Ovary (tissue), 7 donors: ENCODE measurements at regions not wholly inside any gene's neighbourhood (a gene's known extent, or its start where the extent isn't known, plus 50 kb on each side); places are given as distances from the start of the nearest gene placed in this dataset.
A peak's percentile ranks its signal among the peaks of the same experiment; 100 is the strongest.

Experiments
- DNase-seq, 5 donors: peaks; one replicate each; pipeline ENCODE4 v3.0.0-alpha.2; 2019 to 2020
- H3K27ac ChIP-seq, 2 donors: fragments of 200-600 bp; one replicate each; pipeline versions ENCODE4 v1.5.1 to v1.8.0; 2019 to 2022
- H3K27me3 ChIP-seq: fragments of 200-600 bp; one replicate; pipeline ENCODE4 v1.8.0; 2022
- H3K36me3 ChIP-seq: fragments of 200-600 bp; sonication (generic); one replicate; pipeline ENCODE4 v1.5.1; 2019
- H3K4me1 ChIP-seq: one replicate; pipeline ENCODE4 v1.8.1; 2013; ENCODE audit warnings: mild to moderate bottlenecking, moderate library complexity; ENCODE audit not compliant: insufficient read depth
- H3K4me3 ChIP-seq: fragments of 200-600 bp; sonication (generic); one replicate; pipeline ENCODE4 v1.5.1; 2017
- H3K9me3 ChIP-seq, 2 donors: fragments of 200-600 bp in 1 of 2; sonication (generic) in 1 of 2; one replicate each; pipeline versions ENCODE4 v1.5.1 to v1.8.1; 2013 to 2019; ENCODE audit warnings: mild to moderate bottlenecking in 1 of 2, moderate library complexity in 1 of 2
- EP300 ChIP-seq: sonication (generic); formaldehyde crosslinking; IDR thresholded peaks from one replicate; pipeline ENCODE4 v1.6.1; 2017; ENCODE audit warnings: antibody characterized with exemption
- POLR2A ChIP-seq: fragments of 450-650 bp; IDR thresholded peaks from one replicate; pipeline ENCODE4 v1.6.1; 2017; ENCODE audit warnings: antibody characterized with exemption, mild to moderate bottlenecking, moderate library complexity
- WGBS, 3 donors: extraction: QIAGEN DNeasy Blood & Tissue Kit in 1 of 3; methylation state at CpG; one replicate each; pipeline versions ENCODE4 v1.1.5 to v1.1.7; 2013 to 2017; 5-methylcytosine and 5-hydroxymethylcytosine counted together
- intact Hi-C, 4 donors: fragments of 100-400 bp; cut with DNase I; formaldehyde crosslinking; loops; one replicate each; pipeline versions ENCODE4 v1.11.0 to v1.15.1; 2022 to 2023
- TF ChIP-seq, protein P1 (sequence below), 3 donors: fragments of 450-650 bp in 2 of 3; fragments of 200-600 bp in 1 of 3; IDR thresholded peaks; one replicate each; pipeline versions ENCODE4 v1.5.1 to v1.8.0; 2016 to 2022; ENCODE audit warnings: antibody characterized with exemption in 3 of 3, mild to moderate bottlenecking in 1 of 3
- donor health status: DM: no; HTN: no; CAD: no; lungs with moderate emphysema.
- donor health status: DM: no; HTN: no; CAD: no.
- donor health status: Bipolar disorder and iron deficiency.
- donor health status: DM: no; HTN: no; CAD: no.
- donor health status: DM: yes; HTN: yes; CAD: no.

DNA sequence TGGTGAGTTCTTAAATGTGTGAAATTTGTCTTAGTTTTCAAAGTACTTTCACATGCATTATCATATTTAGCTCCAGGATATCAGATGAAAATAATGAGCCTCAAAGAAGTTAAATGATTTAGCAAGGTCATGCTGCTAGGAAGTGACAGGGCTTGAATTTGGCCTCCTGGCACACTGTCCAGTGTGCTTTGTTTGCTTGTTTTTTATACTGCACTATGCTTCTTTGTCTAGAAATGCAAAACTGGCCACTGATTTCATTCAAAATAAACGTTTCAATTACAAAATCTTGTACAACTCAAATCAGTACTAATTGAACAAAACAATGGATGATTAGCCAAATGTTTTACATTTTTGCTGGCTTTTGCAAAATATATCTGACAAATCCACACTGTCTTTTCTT is 583.3 kb upstream of the CBLB start:
- WGBS, 3 donors = 0 to 2% (median 0%) methylated on average over 1 of the region's 1 CpG
- DNase-seq = no peak
- Histone ChIP-seq H3K4me3 (no peak overlapping the region), H3K27me3 (no peaks in the 10 kb centered on the region), H3K27ac (no peak overlapping the region), H3K4me1 (peaks cover 1% of the 10 kb centered on the region), H3K9me3 (no peaks in the 10 kb centered on the region), H3K36me3 (no peaks in the 10 kb centered on the region)
- TF ChIP-seq, protein P1, sequence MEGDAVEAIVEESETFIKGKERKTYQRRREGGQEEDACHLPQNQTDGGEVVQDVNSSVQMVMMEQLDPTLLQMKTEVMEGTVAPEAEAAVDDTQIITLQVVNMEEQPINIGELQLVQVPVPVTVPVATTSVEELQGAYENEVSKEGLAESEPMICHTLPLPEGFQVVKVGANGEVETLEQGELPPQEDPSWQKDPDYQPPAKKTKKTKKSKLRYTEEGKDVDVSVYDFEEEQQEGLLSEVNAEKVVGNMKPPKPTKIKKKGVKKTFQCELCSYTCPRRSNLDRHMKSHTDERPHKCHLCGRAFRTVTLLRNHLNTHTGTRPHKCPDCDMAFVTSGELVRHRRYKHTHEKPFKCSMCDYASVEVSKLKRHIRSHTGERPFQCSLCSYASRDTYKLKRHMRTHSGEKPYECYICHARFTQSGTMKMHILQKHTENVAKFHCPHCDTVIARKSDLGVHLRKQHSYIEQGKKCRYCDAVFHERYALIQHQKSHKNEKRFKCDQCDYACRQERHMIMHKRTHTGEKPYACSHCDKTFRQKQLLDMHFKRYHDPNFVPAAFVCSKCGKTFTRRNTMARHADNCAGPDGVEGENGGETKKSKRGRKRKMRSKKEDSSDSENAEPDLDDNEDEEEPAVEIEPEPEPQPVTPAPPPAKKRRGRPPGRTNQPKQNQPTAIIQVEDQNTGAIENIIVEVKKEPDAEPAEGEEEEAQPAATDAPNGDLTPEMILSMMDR (IDR thresholded peaks at IDR 0.05) = no peak
- TF ChIP-seq POLR2A = no peak
- TF ChIP-seq EP300 = no peak
- intact Hi-C loops = no loop called here

DNA sequence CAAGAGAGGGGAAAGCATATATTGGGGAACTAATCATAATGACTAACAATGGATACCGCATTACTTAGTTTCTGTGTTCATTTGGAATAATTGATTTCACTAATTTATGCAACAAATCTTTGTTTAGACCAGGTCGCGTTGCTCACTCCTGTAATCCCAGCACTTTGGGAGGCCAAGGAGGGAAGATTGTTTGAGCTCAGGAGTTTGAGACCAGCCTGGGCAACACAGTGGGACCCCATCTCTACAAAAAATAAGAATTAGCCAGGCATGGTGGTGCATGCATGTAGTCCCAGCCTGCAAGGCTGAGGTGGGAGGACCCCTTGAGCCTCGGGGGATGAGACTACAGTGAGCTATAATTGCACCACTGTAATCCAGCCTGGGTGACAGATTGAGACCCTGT is 585.7 kb upstream of the CBLB start:
- TF ChIP-seq EP300 = no peak
- TF ChIP-seq POLR2A = no peak
- TF ChIP-seq, protein P1 (IDR thresholded peaks at IDR 0.05) = no peak
- WGBS, 3 donors = 85 to 87% (median 86%) methylated on average over 4 of the region's 4 CpGs
- Histone ChIP-seq H3K9me3 (no peaks in the 10 kb centered on the region), H3K27ac (no peak overlapping the region), H3K27me3 (no peaks in the 10 kb centered on the region), H3K36me3 (no peaks in the 10 kb centered on the region), H3K4me3 (no peak overlapping the region), H3K4me1 (peaks cover 1% of the 10 kb centered on the region)
- DNase-seq = no peak
- intact Hi-C loops = no loop called here

DNA sequence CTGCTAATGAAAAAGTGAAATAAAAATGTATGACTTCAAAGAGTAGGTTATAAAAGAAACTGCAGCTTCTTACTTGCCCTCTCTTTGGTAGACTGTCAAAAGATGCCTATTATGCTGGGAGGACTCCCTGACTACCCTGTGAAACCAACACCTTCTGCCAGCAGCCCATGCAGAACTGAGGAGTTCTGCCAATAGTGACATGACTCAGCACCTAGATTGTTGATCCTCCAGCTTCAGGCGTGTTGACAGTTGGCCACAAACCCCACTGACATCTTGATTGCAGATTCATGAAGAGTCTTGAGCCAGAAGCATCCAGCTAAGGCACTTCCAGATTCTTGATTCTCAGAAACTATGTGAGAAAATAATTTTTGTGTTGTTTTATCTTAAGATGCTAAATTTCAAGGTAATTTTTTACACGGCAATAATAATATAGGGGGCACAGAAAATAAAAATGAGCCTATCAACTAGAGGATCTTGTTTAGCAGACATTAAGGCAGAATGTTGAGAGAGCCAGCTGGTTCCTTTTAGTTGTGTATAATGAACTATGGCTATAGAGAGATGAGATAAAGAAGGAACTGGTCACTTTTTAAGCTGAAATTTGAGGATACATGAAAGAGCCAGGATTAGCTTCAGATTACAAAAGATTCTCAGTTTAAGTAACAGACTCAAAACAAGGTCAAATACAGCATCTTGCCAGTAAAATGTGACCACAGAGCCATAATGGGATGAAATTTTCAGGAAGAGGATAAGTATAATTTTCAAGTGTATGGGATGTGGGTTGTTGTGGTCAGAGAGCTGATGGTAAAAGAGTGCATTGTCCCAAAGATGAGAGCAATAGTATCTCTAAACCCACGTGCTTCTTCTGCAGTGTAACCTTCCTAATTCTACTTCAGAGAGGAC is 588.7 kb upstream of the CBLB start:
- TF ChIP-seq, protein P1 (IDR thresholded peaks at IDR 0.05) = no peak
- TF ChIP-seq POLR2A = no peak
- no peak for TF ChIP-seq EP300
- DNase-seq = peak in 2 of 5 donors; percentile 21 to 26
- Histone ChIP-seq H3K4me3 (no peak overlapping the region), H3K4me1 (no peaks in the 10 kb centered on the region), H3K36me3 (no peaks in the 10 kb centered on the region), H3K27me3 (no peaks in the 10 kb centered on the region), H3K27ac (no peak overlapping the region), H3K9me3 (no peaks in the 10 kb centered on the region)
- 58 to 68% (median 62%) methylated on average over 3 of the region's 3 CpGs for WGBS, 3 donors
- intact Hi-C loops = no loop called here

DNA sequence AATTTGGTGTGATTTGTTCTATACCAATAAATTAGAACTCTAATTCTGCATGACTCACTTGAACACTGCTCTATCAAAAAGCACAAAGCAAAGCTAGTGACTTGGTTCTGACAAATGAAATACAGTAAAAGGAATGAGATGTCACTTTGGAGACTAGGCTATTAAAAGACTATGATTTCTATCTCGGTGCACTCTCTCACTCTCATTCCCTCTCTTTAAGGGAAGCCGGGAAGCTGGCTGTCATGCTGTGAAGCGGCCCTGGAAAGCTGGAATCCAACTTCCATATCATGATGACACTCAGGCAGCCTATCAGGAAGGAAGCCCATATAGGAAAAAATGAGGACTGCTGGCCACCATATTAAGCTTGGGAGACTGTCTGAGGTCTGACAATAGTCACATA is 590.1 kb upstream of the CBLB start:
- no peaks in the 10 kb centered on the region for H3K27me3 ChIP-seq
- no peaks in the 10 kb centered on the region for H3K4me1 ChIP-seq
- no peak overlapping the region for H3K4me3 ChIP-seq
- intact Hi-C loops = no loop called here
- no peaks in the 10 kb centered on the region for H3K36me3 ChIP-seq
- H3K9me3 ChIP-seq = no peaks in the 10 kb centered on the region
- H3K27ac ChIP-seq = no peak overlapping the region
- 87 to 93% (median 90%) methylated on average over 3 of the region's 3 CpGs for WGBS, 3 donors
- no peak for DNase-seq
- TF ChIP-seq, protein P1 (IDR thresholded peaks at IDR 0.05) = no peak
- TF ChIP-seq POLR2A (no peak), EP300 (no peak)
